HL-60 (cell line): ENCODE measurements at regions not wholly inside any gene's neighbourhood (a gene's known extent, or its start where the extent isn't known, plus 50 kb on each side); places are given as distances from the start of the nearest gene placed in this dataset.
"Not testable (repeated sequence)": the region's sequence is repeated elsewhere in the genome, so short reads cannot be mapped to it uniquely, and the experiment has no call there.

Experiments used
- DNase-seq, 2 experiments: peaks; one replicate each; pipeline ENCODE4 v3.0.0-alpha.2; 2010 to 2020; ENCODE audit warnings: low read depth in 1 of 2, low spot score in 1 of 2
- H3K27ac ChIP-seq: fragments of 250-450 bp; sonication (Bioruptor Pico); replicated peaks from 2 replicates; pipeline ENCODE4 v1.5.1; 2020; ENCODE audit warnings: mild to moderate bottlenecking, moderate library complexity
- H3K27me3 ChIP-seq: fragments of 250-450 bp; sonication (Bioruptor Pico); 2 replicates; pipeline ENCODE4 v1.5.1; 2021; ENCODE audit warnings: mild to moderate bottlenecking, moderate library complexity; ENCODE audit not compliant: insufficient read depth, poor library complexity, severe bottlenecking
- H3K4me3 ChIP-seq: replicated peaks from 2 replicates; pipeline ENCODE4 v1.5.1; 2011; ENCODE audit warnings: mild to moderate bottlenecking, control low read depth, low read length; ENCODE audit not compliant: insufficient read depth
- GABPA ChIP-seq: IDR thresholded peaks from 2 replicates; pipeline ENCODE4 v1.6.1; 2012; ENCODE audit warnings: low read depth
- POLR2AphosphoS5 ChIP-seq: IDR thresholded peaks from 2 replicates; pipeline ENCODE4 v1.6.1; 2012; ENCODE audit warnings: low read depth
- SPI1 ChIP-seq: IDR thresholded peaks from 2 replicates; pipeline ENCODE4 v1.6.1; 2012; ENCODE audit warnings: low read depth, mild to moderate bottlenecking, borderline replicate concordance
- TF ChIP-seq, protein P1 (sequence below): IDR thresholded peaks from 2 replicates; pipeline ENCODE4 v1.6.1; 2012; ENCODE audit warnings: low read depth; ENCODE audit not compliant: insufficient replicate concordance
- TF ChIP-seq, protein P2 (sequence below): IDR thresholded peaks from one replicate; pipeline ENCODE4 v1.5.1; 2011; ENCODE audit warnings: low read length, control low read depth, inconsistent platforms; ENCODE audit not compliant: insufficient read depth

DNA sequence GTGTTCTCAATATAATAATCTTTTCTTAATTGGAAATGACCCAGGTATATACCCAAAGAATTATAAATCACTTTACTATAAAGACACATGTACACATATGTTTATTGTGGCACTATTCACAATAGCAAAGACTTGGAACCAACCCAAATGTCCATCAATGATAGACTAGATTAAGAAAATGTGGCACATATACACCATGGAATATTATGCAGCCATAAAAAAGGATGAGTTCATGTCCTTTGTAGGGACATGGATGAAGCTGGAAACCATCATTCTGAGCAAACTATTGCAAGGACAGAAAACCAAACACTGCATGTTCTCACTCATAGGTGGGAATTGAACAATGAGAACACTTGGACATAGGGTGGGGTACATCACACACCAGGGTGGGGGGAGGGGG is 56.8 kb downstream of the SCGB2B2 start:
- H3K4me3 ChIP-seq, H3K27ac ChIP-seq, H3K27me3 ChIP-seq, DNase-seq: not testable (repeated sequence)

DNA sequence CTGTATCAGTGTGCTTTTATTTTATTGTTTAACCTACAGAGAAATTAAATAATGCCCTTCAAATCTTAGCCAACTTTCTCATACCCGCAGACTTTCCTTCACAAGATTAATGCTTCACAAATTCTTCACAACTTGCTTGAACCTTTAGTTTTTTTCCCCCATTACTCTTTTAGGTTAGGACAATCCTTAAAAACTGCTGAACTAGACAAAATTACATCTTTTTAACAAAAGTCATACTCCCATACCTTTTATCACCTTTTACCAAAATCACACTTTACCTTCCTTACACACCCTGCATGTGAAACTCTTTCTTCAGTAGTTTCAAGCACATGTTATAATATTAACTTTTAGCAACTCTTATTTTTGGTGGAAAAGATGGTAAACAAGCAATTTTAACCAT is 58.5 kb downstream of the SCGB2B2 start:
- H3K4me3 ChIP-seq: no peak overlapping the region
- no peak overlapping the region for H3K27ac ChIP-seq
- TF ChIP-seq, protein P1, sequence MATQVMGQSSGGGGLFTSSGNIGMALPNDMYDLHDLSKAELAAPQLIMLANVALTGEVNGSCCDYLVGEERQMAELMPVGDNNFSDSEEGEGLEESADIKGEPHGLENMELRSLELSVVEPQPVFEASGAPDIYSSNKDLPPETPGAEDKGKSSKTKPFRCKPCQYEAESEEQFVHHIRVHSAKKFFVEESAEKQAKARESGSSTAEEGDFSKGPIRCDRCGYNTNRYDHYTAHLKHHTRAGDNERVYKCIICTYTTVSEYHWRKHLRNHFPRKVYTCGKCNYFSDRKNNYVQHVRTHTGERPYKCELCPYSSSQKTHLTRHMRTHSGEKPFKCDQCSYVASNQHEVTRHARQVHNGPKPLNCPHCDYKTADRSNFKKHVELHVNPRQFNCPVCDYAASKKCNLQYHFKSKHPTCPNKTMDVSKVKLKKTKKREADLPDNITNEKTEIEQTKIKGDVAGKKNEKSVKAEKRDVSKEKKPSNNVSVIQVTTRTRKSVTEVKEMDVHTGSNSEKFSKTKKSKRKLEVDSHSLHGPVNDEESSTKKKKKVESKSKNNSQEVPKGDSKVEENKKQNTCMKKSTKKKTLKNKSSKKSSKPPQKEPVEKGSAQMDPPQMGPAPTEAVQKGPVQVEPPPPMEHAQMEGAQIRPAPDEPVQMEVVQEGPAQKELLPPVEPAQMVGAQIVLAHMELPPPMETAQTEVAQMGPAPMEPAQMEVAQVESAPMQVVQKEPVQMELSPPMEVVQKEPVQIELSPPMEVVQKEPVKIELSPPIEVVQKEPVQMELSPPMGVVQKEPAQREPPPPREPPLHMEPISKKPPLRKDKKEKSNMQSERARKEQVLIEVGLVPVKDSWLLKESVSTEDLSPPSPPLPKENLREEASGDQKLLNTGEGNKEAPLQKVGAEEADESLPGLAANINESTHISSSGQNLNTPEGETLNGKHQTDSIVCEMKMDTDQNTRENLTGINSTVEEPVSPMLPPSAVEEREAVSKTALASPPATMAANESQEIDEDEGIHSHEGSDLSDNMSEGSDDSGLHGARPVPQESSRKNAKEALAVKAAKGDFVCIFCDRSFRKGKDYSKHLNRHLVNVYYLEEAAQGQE: no peak
- no peak for TF ChIP-seq GABPA
- TF ChIP-seq, protein P2, sequence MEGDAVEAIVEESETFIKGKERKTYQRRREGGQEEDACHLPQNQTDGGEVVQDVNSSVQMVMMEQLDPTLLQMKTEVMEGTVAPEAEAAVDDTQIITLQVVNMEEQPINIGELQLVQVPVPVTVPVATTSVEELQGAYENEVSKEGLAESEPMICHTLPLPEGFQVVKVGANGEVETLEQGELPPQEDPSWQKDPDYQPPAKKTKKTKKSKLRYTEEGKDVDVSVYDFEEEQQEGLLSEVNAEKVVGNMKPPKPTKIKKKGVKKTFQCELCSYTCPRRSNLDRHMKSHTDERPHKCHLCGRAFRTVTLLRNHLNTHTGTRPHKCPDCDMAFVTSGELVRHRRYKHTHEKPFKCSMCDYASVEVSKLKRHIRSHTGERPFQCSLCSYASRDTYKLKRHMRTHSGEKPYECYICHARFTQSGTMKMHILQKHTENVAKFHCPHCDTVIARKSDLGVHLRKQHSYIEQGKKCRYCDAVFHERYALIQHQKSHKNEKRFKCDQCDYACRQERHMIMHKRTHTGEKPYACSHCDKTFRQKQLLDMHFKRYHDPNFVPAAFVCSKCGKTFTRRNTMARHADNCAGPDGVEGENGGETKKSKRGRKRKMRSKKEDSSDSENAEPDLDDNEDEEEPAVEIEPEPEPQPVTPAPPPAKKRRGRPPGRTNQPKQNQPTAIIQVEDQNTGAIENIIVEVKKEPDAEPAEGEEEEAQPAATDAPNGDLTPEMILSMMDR: no peak
- no peak for TF ChIP-seq POLR2AphosphoS5
- no peak for TF ChIP-seq SPI1
- no peak for DNase-seq
- no peaks in the 10 kb centered on the region for H3K27me3 ChIP-seq

DNA sequence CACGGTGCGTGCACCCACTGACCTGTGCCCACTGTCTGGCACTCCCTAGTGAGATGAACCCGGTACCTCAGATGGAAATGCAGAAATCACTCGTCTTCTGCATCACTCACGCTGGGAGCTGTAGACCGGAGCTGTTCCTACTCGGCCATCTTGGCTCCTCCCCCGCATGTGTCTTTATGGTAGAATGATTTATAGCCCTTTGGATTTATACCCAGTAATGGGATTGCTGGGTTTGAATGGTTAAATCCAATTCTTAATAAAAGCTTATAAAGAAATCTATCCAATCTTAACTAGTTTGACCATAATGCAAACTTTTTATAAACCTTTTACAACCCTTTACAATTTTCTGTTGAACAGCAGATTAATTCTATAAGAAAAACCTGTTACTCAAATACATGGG is 59.0 kb downstream of the SCGB2B2 start:
- not testable (repeated sequence) for H3K27me3 ChIP-seq, DNase-seq, H3K4me3 ChIP-seq, H3K27ac ChIP-seq

DNA sequence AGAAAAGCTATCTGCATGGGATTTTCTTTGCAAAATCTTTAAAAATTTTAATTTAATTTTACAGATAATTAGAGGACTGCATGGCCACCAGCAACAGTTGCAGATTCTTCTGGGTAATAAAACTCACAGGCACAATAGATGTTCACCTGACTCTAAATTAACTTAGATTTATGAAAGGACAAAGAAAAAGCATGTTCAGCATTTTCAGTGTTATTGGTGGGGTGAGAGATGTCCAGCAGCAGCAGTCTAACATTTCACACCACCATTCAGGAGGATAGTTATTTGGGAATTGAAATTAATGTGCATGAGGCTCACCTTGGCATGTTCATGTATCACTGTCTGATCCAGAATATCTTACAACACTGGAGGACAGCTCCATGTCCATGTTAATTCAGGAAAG is 74.0 kb downstream of the SCGB2B2 start:
- TF ChIP-seq, protein P1: no peak
- no peak for TF ChIP-seq POLR2AphosphoS5
- TF ChIP-seq, protein P2: no peak
- TF ChIP-seq GABPA: no peak
- no peak for TF ChIP-seq SPI1
- H3K27ac ChIP-seq: no peak overlapping the region
- no peaks in the 10 kb centered on the region for H3K27me3 ChIP-seq
- no peak overlapping the region for H3K4me3 ChIP-seq
- no peak for DNase-seq

DNA sequence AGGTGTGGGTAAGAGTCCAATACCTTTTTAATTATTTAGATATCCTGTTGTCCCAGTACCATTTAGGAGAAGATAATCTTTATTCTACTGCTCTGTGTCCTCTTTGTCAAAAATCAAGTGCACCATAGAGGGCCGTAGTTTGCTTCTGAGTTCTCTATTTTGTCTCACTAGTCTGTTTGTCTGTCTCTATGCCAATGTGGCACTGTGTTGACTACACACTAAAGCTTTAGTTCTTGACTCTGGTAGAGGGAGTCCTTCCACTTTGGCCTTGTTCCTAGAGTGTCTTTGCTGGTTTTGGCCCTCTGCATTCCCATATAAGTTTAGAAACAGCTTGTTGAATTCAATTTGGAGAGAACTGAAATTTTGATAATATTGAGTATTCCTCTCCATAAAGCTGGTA is 75.9 kb downstream of the SCGB2B2 start:
- Histone ChIP-seq H3K27ac (no peak overlapping the region), H3K27me3 (no peaks in the 10 kb centered on the region), H3K4me3 (no peak overlapping the region)
- no peak for DNase-seq
- TF ChIP-seq, protein P2: no peak
